Sciatic nerve (tissue), 2 donors: ENCODE measurements at regions not wholly inside any gene's neighbourhood (a gene's known extent, or its start where the extent isn't known, plus 50 kb on each side); places are given as distances from the start of the nearest gene placed in this dataset.

ENCODE experiments used
- ATAC-seq: fragments of 200-7000 bp; cut with Tn5 transposase; one replicate; pipeline ENCODE4 v1.9.1; 2020; ENCODE audit warnings: mild to moderate bottlenecking, moderate library complexity
- DNase-seq: peaks from one replicate; pipeline ENCODE4 v3.0.0-alpha.2; 2020; ENCODE audit warnings: low spot score
- intact Hi-C: fragments of 100-400 bp; cut with DNase I; formaldehyde crosslinking; loops from one replicate; pipeline ENCODE4 v1.14.2; 2022
- donor health status: DM: no; HTN: no; CAD: no.
- donor health status: DM: no; HTN: no; CAD: no.

DNA sequence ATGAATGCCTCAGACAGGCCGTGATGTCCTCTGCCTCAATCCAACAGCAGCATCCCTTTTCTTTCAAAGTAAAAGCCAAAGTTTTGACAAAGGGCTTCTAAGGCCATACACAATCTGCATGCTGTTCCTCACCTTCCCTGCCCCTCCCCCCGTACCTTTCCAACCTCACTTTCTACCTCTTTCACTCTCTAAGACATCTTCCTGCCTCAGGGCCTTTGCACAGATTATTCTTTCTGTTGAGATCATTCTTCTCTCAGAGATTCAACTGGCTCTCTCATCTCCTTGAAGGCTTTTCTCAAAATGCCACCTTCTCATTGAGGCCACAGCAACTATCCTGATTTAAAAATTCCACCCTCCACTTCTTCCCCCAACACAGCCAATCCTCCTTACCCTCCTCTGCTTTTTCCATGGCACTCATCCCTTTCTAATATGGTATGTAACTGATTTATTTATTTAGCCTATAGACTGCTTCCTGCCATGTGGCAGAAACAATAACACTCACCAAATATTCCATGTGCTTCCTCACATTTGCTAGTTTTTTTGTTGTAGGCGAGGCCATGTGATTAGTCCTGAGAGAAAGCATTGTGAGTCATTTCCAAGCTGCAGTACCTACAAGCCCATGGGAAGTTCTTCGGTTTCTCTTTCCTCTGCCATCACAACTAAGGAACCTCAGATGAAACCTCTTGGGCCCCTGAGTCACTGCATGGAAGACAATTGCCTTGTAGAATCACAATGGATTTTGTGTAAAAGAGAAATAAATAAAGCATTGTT, 58.7 kb upstream of the GADD45A start:
- ATAC-seq = no peak
- no peak for DNase-seq
- intact Hi-C loops = no loop called here

DNA sequence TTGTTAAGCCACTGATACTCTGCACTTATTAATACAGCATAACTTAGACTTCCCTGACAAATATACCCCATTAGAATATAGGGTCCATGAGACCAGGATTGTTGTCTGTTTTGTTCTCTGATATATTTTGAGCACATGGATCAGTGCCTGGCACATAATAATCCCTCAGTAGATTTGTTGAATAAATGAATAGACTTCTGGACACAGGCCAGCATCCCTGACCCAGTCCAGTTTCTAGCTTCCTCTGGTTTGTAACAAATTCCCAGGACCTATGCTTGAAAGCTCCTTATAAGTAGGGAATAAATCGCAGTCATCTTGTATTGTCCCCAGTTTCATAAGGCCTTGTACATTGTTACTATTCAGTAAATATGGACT, 58.2 kb upstream of the GADD45A start:
- intact Hi-C loops = no loop called here
- ATAC-seq (no peak), DNase-seq (no peak)

- DNase-seq (no peak), ATAC-seq (no peak)
- intact Hi-C loops = no loop called here
Measured at GRCh38 chr1:67627336-67627735, 57.7 kb upstream of the GADD45A start.

DNA sequence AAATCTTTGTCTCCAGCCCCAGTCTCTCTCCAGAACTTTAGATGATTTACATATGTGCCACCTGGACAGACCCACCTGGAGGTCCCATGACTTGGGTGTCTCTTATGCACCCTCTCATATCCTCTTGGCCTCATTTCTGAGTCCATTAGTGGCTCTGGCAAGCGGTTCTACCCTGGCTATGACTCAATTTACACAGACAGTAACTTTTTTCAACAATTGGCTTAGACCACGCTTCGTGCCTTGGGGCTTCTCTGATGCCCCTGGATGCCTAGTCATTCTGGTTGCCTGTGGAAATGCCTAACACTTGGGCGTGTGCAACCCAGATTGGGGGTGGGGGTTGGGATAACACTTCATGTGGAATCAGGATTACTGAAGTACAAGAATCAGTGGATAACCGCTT, 57.1 kb upstream of the GADD45A start:
- ATAC-seq (no peak), DNase-seq (no peak)
- intact Hi-C loops = no loop called here

DNA sequence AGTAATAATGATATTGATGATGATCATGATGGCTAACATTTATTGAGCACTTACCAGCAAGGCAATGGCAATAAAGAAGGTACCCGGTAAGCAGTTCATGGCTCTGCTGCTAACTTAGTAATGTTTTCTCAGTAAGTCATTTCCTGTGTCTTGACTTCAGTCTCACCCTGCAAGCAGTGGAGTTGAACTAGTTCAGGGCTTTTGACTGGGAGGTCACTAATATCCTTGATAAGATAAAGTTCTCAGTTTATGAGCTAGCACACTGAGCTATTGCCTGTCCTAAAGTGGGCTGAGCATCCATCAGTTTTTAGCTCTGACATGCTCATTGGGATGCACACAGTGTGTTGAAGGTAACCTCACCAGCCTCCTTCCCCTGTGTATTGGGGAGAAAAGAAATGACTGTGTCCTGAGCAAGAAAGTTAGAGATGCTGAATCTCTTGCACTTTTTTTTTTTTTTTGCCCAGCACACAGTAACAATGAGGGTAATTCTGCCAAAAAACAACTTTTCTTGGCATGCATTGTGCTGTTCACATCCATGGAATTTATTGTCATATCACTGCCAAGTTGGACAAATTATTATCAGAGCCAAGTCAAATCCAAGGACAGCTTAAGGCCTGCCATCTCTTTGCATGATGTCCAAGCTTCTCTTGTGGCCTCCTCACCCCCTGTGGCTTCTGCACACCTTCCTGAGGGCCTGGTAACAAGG, 55.5 kb upstream of the GADD45A start:
- ATAC-seq = peak; percentile 47
- DNase-seq = no peak
- intact Hi-C loops = no loop called here

- ATAC-seq = no peak
- no peak for DNase-seq
- intact Hi-C loops = no loop called here
Measured at GRCh38 chr1:67630438-67631045, 54.5 kb upstream of the GADD45A start.

DNA sequence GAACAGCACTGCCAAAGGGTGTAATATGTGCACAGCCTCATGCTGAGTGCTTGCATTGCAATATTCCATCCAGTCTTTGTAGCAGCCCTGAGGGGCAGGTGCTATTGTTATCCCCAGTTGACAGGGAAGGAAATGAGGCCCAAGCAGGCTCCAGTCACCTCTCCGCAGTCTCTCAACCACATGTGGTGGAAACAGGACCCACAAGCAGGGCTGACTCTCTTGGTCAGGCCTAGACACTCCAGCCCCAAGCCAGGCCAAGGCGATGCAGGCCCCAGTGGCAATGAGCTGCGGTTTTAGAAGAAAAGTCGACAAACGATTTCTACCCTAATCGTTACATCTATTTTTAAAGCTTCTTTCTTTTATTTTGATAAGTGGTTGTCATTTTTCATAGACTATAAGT, 52.6 kb upstream of the GADD45A start:
- intact Hi-C loops = no loop called here
- DNase-seq = no peak
- no peak for ATAC-seq

DNA sequence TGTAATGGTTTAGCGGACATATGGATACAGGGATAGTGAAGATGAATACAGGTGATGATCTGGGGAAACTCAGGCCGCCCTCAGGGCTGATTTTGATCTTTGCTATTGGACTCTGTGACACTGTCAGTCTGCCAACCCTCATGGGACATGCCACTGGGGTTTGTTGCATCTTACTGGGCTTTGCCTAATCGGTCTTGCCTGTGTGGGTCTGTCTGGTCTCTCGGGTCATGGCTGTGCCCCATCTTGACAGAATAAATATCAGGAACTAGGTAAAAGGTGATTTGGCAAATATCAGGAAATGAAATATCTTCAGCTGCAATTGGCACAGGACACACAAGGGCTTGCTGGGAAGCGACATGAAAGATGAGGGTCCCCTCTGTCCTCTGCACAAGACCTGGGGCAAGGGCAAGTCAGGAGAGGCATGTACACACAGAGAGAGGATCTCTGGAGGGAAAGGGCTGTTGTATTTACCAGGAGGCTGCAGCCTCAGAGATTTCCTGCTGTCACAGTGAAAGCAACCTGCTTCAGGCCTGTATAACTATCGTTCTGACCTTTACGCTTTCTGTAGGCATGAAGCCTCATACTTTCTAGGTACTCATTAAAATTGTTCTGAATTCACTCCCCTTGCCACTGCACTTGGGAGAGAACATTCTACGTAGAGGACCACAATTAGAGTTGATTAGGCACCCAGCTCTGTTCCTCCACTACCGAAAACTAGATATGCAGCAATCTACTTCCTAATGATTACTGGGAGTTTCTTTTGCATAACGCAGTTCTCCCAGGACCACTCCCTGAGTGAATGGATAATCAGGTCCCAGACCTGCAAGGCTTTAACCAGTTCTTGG, 52.0 kb upstream of the GADD45A start:
- no peak for DNase-seq
- no peak for ATAC-seq
- intact Hi-C loops = no loop called here

GRCh38 chr1:67634396-67634935, 50.5 kb upstream of the GADD45A start:
- intact Hi-C loops = no loop called here
- ATAC-seq (no peak), DNase-seq (no peak)

DNA sequence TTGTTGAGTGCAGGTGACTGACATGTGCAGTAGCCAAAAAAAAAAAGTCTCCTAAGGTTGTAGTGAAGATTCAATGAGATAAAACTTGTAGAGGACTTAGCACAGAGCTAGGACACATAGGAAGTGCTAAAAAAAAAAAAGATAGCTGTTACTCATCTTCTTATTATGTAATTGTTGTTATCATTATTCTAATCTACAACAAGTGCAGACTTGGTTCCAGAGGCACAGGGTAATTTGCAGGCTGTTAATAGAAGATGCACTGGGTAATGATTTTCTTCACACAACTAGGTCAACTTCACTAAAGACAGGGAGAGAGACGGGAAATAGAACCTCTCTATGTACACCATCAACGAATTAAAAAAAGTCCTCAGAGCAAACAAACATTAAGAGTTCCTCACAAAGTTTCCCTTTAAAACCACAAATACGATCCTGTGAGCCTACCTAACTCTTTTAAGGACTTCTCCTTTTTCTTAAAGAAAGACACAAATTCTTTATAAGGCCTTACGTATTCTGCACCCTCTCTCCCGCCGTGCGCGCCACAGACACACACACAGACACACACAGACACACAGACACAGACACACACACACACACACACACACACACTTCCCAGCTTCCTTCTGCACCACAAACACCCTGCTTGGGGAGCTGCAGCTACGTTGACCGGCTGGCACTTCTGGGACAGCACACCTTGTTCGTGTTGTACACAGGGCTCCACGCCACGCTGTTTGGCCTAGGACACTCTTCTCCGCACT, 49.8 kb upstream of the GADD45A start:
- intact Hi-C loops = no loop called here
- ATAC-seq (peak; percentile 28), DNase-seq (no peak)
